GM18508 (cell line): ENCODE measurements at regions not wholly inside any gene's neighbourhood (a gene's known extent, or its start where the extent isn't known, plus 50 kb on each side); places are given as distances from the start of the nearest gene placed in this dataset.

ENCODE experiments used
- ATAC-seq: cut with Tn5 transposase; IDR thresholded peaks from one replicate; pipeline ENCODE4 v1.9.1; 2021; ENCODE audit warnings: moderate number of reproducible peaks; ENCODE audit not compliant: insufficient read depth, unreplicated experiment

DNA sequence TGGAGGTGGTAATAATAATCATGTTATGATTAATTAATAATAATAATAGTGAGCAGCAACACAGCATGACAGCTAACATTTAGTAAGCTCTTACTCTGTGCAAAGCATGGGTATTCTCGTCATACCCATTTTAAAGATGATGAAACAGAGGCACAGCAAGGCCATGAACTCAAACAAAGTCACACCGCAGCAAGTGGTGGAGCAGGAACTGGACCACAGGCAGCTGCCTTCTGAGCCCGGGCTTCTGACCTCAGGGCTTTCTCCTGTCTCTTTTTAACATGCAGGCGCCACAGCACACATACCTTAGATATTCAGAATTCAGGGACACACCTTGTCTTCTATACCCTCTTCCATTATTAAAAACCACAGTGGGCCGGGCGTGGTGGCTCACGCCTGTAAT is 50.7 kb upstream of the SPATA12 start:
- ATAC-seq = no peak

DNA sequence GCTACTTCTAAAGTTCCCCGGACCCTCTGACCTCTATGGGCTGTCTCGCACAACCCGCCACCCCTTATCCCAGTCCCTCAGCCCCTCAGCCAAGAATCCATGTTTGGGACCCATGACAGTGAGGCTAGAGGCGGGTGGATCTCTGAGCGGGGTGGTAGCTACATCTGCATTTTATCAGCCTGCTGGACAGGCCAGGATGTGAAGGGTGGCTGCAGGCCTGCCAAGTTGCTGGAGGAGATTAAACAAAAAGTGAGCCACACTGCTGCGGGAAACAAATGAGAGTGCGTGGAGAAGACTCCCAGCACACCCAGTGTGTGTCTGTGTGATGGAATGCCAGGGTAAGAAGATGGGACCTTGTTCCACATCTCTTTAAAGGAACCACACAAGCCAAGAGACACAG is 51.1 kb upstream of the SPATA12 start:
- ATAC-seq = no peak

DNA sequence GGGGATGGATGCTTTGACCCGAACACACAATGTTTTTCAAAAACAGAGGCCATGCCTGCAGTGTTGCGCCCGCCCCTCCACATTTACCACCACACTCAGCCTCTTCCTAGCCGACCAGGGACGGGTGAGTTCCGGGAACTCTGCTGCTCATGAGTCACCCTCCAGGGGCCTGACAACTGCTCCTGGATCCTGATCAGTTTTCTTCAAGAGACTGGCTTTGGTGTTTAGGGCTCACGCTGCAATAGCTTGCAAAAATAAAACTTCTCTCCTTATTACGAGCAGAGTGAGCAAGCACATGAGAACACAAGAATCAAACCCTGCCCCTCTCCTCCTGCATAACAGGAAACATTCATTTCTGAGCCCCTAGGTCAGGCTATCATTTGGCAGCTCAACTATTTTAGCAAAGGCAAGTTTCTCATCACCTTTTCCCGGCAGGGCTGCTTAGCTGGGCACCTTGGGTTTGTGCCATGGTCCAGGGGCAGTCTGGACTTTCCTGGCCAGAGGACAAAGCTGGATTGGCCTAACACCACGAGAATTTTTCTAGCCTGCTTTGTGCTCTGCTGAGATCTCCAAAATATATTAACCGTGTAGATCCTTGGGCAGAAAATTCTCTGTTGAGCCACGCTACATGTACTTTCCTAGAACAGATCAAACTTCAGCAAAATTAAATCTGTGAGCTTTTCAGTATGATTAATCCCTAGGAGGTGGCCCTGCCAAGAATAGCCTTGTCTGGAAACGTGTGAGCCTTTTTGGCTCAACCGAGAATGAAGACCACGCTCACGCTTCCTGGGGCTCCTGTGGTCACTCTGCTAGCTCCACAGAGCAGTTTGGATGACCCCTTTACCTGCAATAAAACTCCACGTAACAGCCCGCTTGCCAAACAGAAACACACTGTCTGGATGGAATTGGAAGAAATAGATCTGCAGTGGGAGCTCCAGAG is 52.7 kb upstream of the SPATA12 start:
- ATAC-seq = no peak

DNA sequence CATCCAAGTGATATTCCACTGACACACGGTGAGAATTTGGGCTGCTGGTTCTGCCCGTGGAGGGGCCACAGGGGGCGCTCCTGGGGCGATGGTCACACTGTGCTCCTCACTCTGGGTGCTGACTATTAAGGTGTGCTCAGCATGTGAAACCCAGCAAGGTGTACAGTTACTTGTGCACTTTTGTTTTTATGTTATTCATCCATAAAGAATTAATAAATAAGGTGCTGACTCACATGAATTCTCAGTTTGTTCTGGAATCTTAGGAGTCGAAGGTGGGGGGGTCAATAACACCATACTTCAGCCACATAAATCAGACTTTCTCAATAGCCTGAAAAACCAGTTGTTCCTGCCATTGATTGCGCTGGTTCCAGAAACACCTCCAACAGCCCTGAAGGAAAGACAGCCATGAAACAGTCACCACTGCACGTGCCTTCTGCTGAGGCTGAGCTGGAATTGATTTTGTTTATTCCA is 53.5 kb upstream of the SPATA12 start:
- ATAC-seq = no peak

DNA sequence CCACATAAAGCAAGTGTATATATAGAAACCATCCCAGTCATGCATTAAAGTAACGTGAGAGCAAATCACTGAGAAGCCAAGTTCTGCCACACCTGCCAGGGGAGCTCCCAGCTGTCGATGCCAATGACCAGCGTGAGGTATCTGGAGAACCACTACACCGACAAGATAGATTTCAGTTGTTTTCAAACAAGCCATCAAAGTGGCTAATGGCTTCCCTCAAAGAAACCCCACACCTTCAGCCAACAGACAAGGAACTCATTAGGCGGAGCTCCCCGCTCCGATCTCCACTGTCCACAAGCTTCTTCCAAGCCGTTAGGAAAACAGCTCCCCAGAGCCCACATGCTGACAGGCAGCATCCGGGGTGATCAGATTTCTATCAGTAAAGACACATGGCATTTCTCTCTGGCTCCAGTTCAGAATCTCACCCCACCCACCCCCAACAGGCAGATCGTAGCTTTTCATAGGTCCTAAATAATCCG is 54.2 kb upstream of the SPATA12 start:
- no peak for ATAC-seq

DNA sequence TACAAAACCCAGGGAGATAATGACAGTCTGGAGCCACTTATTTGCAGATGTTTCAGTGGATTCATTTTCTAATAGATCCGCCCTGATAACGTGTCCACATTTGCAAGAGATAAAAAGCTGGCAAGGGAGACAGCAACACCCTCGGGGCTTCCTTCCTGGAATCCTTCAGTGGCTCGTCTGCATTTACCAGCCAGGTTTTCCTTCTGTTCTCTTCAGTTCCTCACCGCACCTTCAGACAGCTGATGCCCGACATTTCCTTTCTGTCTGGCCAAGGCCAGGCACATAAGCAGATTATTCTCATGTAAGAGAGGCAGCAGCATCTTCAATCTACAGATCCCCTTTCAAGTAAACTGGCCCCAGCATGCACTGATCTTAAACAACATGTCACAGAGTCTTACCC is 56.2 kb upstream of the SPATA12 start:
- ATAC-seq = no peak

DNA sequence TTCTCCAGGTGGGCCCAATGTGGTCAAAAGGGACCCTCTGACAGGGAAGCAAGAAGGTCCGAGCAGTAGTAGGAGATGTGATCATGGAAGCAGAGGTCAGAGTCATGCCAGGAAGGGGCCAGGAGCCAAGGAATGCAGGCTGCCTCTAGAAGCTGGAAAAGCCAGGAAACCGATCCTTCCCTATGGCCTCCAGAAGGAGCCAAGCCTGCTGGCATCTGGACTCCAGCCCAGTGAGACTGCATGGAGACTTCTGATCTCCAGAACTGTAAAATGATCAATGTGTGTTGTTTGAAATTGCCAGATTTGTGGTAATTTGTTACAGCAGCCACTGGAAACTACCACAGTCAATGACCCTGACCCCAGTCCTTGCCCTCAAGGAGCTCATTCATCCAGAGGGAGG is 56.8 kb upstream of the SPATA12 start:
- ATAC-seq = no peak

DNA sequence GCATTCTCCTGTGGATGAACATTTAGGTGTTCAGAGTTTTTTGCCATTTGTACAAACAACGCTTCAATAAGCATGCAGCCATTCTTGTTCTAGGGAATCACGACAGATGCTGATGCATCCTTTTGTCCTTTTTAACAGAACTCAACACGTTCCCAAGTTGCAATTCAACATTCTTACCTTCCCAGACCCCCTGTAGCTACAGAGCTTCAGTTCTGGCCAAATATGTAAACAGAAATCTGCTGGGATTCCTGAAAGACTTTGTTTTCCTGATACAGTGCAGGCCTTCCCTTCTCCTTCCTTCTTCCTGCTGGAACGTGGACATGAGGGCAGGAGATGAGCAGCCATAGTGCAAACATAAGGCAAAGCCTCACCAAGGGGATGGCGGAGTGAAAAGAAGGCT is 59.1 kb upstream of the SPATA12 start:
- ATAC-seq = no peak

DNA sequence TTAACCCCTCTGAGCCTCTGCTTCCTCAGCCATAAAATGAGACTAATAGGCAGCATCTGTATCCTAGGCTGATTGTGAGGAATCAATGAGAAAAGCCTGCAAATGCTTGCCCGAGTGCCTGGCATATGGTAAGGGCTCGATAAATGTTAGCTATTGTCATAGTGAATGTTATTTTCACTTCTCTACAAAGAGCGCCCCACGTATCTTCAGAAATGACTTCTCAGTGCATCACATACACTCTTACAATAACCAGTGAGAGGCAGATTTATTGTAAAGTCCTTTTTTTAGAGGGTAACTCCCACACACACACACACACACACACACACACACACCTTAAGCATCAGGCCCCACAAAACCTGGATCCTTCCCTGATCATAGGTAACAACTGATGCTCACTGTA is 60.5 kb upstream of the SPATA12 start:
- ATAC-seq = no peak

DNA sequence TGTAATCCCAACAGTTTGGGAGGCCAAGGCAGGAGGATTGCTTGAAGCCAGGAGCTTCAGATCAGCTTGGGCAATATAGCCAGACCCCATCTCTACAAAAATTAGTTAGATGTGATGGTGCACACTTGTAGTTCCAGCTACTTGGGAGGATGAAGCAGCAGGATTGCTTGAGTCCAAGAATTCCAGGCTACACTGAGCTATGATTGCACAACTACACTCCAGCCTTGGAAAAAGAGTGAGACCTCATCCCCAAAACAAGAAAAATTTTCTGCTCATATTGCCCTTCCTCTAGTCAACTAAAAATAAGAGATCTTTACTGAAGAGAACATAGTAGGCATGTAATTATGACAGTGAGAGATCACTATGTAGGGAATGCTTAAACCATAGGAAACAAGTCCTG is 60.9 kb upstream of the SPATA12 start:
- no peak for ATAC-seq

DNA sequence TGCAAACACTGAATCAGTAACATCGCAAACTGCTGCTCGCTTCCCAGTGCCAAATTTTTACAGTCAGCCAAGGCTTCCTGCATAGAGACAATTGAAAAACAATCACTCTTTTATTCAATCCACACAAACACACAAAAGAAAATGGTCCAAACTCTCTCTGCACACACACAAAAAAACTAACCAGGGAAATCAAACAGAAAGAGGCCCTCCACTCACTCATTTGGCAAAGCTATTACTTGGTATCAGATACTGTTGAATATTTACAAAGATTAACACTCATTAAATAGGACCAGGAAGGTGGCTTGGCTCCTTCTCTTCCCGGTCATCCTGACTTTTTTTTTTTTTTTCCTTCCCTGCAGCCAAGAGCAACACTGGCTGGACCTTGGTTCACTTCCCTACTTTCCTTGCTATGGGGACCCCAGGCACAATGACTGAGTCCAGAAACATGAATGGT is 62.4 kb upstream of the SPATA12 start:
- no peak for ATAC-seq

DNA sequence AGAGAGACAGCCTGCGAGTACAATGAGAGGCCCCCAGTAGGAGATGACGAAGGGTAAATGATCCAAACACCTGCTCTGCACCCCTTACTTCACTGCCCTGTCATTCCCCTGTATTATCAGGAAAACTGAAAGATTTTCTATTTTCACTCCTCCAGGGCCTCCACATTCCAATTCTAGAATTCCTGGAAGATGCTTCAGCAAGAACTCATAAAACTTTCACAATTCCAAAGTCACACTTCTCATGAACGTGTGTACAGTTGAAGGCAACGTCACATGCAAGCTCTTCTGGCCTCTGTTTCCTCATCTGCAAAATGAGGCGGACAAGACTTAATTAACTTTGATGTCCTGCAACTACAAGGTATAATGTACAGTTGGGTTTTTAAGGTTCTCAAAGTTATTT is 62.8 kb upstream of the SPATA12 start:
- no peak for ATAC-seq

DNA sequence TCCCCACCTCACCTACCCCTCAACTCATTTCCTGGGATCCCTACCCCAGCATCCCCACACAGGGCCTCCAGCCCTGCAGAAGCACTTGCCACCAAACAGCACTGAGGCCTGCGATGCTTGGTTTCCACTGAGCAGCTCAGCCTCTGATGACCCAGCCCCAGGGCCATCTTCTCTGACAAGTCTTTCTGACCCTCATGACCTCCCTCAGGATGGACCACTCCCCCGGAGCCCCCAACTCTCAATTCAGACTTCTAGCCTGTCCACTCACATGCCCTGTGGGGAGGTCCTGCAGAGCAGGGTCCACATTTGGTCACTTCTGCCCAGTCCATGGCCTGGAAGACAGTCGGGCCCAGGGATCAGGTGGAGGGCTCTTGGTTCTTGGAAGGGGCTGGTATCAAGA is 63.4 kb upstream of the SPATA12 start:
- no peak for ATAC-seq

DNA sequence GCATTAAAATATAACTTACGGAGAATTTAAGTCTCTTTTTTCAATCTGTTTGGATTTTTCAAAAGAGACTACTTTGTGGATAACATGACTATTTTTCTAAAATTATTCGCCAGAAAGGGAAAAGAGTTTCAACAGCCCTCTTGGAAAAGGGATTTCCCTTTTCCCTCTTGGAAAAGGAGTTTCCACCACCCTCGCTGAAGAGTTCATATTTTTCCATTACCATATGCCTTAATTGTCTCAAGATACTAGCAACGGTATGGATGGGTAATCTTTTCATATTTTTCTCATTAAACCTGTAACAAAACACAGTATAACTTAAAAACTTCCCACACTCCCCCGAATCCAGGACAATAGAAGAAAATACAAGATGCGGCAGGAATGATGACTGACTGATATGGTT is 66.1 kb upstream of the SPATA12 start:
- ATAC-seq = no peak

DNA sequence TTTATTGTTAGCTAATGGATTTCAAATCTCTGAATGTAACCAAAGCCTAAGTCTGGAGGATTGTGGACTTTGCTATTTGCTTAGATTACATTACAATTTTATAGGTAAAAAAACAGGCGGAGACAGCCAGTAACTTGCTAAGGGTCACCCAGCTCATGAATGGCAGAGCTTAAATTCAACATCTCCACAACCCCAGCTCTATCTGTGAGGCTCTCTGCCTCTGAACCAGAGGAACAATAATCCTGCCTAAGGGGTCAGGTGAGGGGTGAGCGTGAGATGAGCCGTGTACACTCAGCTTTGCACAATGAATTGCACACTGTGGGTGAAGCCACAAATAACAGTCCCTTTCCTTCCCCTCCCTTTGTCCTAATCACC is 69.8 kb upstream of the SPATA12 start:
- ATAC-seq = no peak

DNA sequence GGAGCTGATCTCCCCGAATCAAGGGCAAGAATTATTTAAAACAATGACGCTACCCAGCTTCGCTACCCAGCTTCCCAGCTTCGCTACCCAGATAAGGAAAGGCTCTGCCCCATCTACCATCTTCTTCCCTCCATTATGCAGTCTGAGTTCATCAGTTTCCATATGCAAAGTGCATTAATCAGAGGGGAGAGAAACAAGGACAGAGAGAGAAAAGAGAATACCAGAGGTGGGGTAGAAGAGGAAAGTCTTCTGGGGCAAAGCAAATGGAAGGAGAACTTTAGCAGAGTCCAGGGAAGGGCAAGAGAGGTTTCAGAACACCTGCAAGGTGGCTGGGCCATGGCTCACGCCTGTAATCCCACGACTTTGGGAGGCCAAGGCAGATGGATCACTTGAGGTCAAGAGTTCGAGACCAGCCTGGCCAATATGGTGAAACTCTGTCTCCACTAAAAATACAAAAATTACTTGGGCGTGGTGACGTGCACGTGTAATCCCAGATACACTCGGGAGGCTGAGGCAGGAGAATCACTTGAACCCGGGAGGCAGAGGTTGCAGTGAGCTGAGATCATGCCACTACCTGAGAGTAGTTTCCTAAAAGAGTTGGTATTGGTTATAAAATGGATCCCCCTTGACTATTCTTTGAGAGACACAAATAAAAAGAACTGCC is 70.4 kb upstream of the SPATA12 start:
- no peak for ATAC-seq

DNA sequence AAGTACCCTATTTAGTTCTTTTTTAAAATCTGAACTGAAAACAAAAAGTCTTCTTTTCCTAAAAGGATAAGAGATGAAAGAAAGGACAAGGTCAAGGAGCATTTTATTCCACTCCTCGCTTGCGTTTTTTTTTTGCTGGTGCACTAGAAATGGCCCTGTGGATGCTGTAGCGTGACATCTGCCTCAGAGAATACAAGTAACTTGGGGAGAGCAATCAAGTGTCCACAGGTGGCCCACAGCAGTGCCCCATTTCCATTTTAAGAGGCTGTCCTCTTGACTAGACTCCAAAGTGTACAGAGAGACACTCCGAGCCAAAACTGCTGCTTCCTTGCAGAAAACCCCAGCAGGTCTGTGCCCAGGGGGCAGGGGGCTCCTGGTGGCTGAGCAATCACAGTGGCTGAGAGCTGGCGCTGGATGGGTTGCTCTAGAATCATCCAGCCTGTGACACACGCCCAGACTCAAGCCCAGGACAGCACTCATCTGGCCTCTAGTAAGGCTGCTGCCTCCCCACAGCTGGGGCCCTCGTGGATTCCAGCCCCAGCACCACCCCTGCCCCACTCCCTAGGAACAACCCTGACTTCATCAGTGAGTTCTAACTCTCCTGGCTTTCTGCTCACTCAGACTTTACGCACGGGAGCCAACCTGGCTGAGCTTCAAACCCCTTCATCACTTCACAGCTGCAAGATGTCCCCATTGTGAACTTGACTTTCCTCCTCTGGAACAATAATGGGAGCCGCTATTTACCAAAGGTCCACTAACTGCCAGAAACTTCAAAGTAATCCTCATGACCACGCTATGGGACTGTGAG is 71.1 kb upstream of the SPATA12 start:
- no peak for ATAC-seq

DNA sequence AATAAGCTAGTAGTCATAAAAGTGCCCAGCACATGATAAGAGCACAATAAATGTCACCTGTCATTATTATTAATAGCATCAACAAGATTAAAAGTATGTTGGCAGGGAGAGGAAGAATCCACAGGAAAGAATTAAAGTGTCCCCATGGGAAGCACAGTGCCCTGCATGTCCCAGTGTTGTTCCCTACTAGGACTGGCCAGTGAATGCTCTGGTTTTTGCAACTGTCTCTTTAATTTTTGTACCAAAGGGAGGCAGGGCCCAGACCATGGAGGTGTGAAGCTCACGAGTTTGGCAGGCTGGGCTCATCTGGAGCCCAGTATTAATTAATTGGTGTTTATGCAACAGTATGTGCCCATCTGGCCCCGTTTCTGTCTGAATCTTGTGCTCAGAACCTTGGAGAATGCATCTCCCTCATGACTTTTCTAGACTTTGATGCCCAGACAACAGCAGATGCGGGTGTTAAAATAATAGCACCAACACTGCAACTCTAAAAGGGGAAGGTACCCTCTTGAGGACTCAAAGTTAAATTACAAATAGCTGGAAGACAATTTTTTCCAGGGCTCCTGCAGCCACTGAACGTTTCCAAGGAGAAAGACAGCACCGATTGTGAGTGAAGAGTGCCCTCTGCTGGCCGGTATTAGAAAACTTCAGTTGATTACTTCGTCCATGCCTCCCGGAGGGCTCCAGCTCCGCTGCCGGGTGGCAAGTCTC is 71.9 kb upstream of the SPATA12 start:
- ATAC-seq = no peak

DNA sequence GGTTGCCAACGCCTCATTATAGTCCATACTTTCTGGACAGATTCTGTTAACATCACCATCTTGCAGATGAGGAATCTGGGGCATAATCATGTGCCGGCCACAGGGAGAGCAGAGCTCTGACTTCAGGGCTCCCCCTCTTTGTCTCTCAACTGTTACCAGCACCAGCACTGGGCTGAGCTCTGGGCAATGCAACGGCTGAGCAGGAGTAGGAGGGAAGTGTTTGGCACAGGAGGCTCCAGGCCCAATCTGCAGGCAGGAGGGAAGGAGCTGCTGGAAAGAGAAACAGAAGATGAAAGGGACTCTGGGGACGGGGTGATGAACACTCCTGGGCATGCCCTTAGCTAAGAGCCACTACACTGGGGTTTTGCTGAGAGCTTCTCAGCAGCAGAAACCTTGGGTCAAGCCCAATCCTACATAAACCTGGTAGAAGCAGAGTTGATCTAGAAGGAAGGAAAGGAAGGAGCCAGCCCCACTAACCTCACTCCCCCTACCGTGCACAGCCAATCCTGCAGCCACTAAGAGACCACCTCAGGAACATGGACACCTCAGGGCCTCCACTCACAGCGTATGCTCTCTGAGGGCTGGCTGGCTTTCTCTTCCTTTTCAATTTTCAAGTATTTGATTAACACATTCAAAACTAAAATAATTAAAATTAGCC is 73.1 kb upstream of the SPATA12 start:
- ATAC-seq = no peak

DNA sequence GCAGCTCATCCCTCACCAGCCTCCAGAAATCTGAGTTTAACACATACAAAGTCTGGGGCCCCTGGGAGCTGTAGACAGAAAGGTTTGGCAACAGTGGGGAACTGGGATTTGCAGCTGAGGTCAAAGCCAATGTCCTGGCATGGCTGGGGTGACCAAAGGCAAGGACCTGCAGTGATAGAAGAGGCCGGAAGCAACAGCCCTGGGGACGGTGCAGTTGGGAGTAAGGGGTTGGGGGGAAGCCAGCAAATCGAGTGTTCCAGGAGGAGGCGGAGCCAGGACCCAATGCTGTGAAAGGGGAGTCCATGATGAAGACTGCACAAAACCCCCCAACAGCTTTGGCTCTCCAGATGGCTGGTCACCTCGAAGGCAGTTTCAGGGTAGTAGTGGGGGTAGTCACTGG is 74.1 kb upstream of the SPATA12 start:
- no peak for ATAC-seq
